ENCODE measurements at regions not wholly inside any gene's neighbourhood (a gene's known extent, or its start where the extent isn't known, plus 50 kb on each side); places are given as distances from the start of the nearest gene placed in this dataset.

- POLR2A ChIA-PET (ENCODE audit: unreplicated experiment), result no interaction called here
- no peak overlapping the region for H3K4me2 ChIP-seq
- H3K27ac ChIP-seq, result no peak overlapping the region
- H4K20me1 ChIP-seq (ENCODE audit: insufficient read depth), result no peaks in the 10 kb centered on the region
- no peaks in the 10 kb centered on the region for H3F3A ChIP-seq (ENCODE audit: insufficient read depth, low read depth)
- intact Hi-C loops (cut with micrococcal nuclease; ENCODE audit: unreplicated experiment), result no loop called here
- TF ChIP-seq, protein P1, sequence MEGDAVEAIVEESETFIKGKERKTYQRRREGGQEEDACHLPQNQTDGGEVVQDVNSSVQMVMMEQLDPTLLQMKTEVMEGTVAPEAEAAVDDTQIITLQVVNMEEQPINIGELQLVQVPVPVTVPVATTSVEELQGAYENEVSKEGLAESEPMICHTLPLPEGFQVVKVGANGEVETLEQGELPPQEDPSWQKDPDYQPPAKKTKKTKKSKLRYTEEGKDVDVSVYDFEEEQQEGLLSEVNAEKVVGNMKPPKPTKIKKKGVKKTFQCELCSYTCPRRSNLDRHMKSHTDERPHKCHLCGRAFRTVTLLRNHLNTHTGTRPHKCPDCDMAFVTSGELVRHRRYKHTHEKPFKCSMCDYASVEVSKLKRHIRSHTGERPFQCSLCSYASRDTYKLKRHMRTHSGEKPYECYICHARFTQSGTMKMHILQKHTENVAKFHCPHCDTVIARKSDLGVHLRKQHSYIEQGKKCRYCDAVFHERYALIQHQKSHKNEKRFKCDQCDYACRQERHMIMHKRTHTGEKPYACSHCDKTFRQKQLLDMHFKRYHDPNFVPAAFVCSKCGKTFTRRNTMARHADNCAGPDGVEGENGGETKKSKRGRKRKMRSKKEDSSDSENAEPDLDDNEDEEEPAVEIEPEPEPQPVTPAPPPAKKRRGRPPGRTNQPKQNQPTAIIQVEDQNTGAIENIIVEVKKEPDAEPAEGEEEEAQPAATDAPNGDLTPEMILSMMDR (conservative IDR thresholded peaks at IDR 0.05), result no peak
- no peaks in the 10 kb centered on the region for H3K79me2 ChIP-seq (ENCODE audit: low read depth)
- CTCF ChIA-PET, result no interaction called here
- H3K4me1 ChIP-seq (replicated peaks; ENCODE audit: insufficient read depth), result no peaks in the 10 kb centered on the region
- H3K9me2 ChIP-seq (ENCODE audit: insufficient read depth), result no peaks in the 10 kb centered on the region
- no peak overlapping the region for H3K4me3 ChIP-seq
- no peaks in the 10 kb centered on the region for H3K27me3 ChIP-seq (ENCODE audit: insufficient read depth, low read depth)
- H3K36me3 ChIP-seq (ENCODE audit: low read depth), result no peaks in the 10 kb centered on the region
- no peak for DNase-seq
- no TSS peak for BruUV-seq (replicated peaks)
- no peak overlapping the region for H2AFZ ChIP-seq
- no peaks in the 10 kb centered on the region for H3K9me3 ChIP-seq (ENCODE audit: insufficient read depth, low read depth)
These were observed 50.7 kb upstream of the HAAO start for GRCh38 chr2:42843131-42843530.

- ChIA-PET CTCF (no interaction called here), POLR2A (ENCODE audit: unreplicated experiment) (no interaction called here)
- Histone ChIP-seq H2AFZ (no peak overlapping the region), H3K36me3 (ENCODE audit: low read depth) (no peaks in the 10 kb centered on the region), H3K79me2 (ENCODE audit: low read depth) (no peaks in the 10 kb centered on the region), H3K27ac (no peak overlapping the region), H3K9me3 (ENCODE audit: insufficient read depth, low read depth) (no peaks in the 10 kb centered on the region), H3K4me1 (replicated peaks; ENCODE audit: insufficient read depth) (no peaks in the 10 kb centered on the region), H4K20me1 (ENCODE audit: insufficient read depth) (no peaks in the 10 kb centered on the region), H3K27me3 (ENCODE audit: insufficient read depth, low read depth) (no peaks in the 10 kb centered on the region), H3K4me3 (no peak overlapping the region), H3F3A (ENCODE audit: insufficient read depth, low read depth) (peaks cover under 1% of the 10 kb centered on the region; the same call in 1 of the 2 replicates), H3K4me2 (no peak overlapping the region), H3K9me2 (ENCODE audit: insufficient read depth) (no peaks in the 10 kb centered on the region)
- TF ChIP-seq, protein P1 (conservative IDR thresholded peaks at IDR 0.05), result no peak
- TF ChIP-seq EZH2 (IDR thresholded peaks at IDR 0.05; ENCODE audit: low read depth), result no peak
- BruUV-seq (replicated peaks), result no TSS peak
- intact Hi-C loops (cut with micrococcal nuclease; ENCODE audit: unreplicated experiment), result no loop called here
- DNase-seq, result no peak
These were observed 50.1 kb upstream of the HAAO start for GRCh38 chr2:42842466-42842865.

Measured in PC-9 (cell line).